ENCODE measurements at regions not wholly inside any gene's neighbourhood (a gene's known extent, or its start where the extent isn't known, plus 50 kb on each side); places are given as distances from the start of the nearest gene placed in this dataset.
"Not testable (repeated sequence)": the region's sequence is repeated elsewhere in the genome, so short reads cannot be mapped to it uniquely, and the experiment has no call there.

DNA sequence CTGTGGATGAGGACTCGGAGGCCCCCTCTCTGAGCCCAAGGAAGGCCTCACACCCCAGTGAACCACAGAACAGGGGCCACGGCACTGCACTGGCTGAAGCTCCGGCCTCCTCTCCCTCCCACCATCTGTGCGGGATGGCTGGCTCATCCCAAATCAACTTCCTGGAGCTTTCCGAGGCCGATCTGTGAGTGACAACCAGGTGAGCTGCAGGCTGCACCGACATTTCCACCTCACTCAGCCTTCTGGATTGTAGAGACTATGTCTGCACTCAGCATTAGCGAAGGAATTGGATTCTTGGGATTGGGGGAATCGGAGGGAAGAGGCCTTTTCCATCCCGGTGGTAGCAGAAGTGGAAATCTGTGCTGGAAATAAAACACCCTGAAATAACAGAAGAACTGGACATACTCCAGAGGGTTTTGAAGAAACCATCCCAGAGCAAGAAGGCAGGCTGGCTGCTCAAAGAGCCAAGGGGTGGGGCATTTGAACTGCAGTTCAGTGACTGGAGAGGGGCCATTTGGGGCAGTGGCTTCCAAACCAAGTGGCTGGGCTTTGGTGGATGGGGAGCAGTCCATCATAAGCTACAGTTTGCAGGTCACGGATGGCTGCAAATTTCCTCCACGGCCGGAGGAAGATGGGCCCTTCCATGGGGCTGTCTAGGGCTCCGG, 118.5 kb downstream of the NPIPB11 start:
- peak overlapping the region; percentile 64 to 93 (median 82) for H3K27ac ChIP-seq
- H3K36me3 ChIP-seq; H3K27me3 ChIP-seq; H3K4me3 ChIP-seq (replicated peaks in 1 of 3); intact Hi-C loops (cut with DNase I); H3K9me3 ChIP-seq: not testable (repeated sequence)
- H3K4me1 ChIP-seq: peaks cover 36 to 56% of the 10 kb centered on the region in 2 donors
- peak in 1 of 2 donors; percentile 19 for TF ChIP-seq POLR2A (IDR thresholded peaks at IDR 0.05)
- 36 to 40% methylated on average over 5 to 10 of the region's 14 CpGs for WGBS, 2 donors
- peak; percentile 77 for DNase-seq

DNA sequence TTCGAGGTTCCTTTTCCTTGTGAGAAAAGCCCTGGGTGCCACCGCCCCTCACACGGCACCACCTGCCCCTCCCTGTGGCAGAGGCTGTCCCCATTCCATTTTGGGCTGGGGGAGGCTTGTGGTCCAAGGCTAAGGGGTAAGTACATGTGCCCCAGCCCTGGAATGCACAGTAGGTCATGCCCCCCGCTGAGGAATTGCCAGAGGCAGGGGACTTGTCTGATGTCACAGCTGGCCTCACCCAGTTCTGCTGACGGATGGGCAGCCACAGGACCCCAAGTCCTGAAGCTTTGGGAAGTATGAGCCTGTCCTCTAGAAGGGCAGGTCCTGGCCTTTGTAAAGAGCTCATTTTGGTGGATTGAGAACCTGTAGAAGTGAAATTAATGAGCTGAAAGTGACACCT, 119.3 kb downstream of the NPIPB11 start:
- H3K36me3 ChIP-seq; intact Hi-C loops (cut with DNase I); H3K4me3 ChIP-seq (replicated peaks in 1 of 3); H3K9me3 ChIP-seq; DNase-seq; H3K27me3 ChIP-seq: not testable (repeated sequence)
- H3K4me1 ChIP-seq: peaks cover 32 to 53% of the 10 kb centered on the region in 2 donors
- H3K27ac ChIP-seq: peak overlapping the region in 2 of 3 donors; percentile 82 to 93
- 83% methylated on average over 1 of the region's 5 CpGs; no CpG with 5 or more reads in 1 of the 2 donors for WGBS, 2 donors

DNA sequence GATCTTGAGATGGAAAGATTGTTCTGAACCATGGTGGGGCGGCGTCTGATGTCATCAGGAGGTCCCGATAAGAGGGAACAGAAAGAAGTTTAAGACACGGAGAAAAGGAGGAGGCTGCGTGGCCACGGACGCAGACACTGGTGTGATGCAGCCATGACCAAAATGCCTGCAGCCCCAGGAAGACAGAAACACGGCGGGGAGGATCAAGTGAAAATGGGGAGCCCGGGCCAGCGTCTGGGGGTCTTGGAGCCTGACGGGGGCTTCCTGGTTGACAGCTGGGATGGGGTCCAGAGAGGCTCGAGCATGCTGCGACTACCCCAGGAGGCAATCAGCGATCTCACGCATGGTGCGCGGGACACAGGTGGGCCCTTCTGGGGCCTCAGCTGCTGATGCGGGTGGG, 119.7 kb downstream of the NPIPB11 start:
- H3K27me3 ChIP-seq; H3K27ac ChIP-seq; H3K9me3 ChIP-seq; H3K4me3 ChIP-seq (replicated peaks in 1 of 3); intact Hi-C loops (cut with DNase I); H3K36me3 ChIP-seq; DNase-seq: not testable (repeated sequence)
- H3K4me1 ChIP-seq: peaks cover 30 to 51% of the 10 kb centered on the region in 2 donors
- WGBS, 2 donors: 88 to 94% methylated on average over 17 to 18 of the region's 19 CpGs

DNA sequence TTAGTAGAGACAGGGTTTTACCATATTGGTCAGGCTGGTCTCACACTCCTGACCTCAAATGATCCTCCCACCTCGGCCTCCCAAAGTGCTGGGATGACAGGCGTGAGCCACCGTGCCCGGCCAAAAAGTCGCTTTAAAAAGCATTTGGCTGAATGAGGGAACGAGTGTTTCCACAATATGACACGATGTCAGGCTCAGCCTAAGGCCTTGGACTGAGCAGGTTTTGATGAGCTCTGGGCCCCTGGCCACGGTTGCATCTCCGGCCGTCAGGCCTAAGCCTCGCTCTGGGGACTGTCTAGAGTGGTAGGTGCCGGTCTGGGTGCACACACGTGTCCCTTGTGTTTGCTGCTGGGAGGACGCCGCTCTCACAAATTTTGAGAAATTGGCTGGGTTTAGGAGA, 120.3 kb downstream of the NPIPB11 start:
- H3K9me3 ChIP-seq; DNase-seq; H3K36me3 ChIP-seq; H3K27me3 ChIP-seq; H3K27ac ChIP-seq; intact Hi-C loops (cut with DNase I); H3K4me3 ChIP-seq (replicated peaks in 1 of 3): not testable (repeated sequence)
- peaks cover 24 to 45% of the 10 kb centered on the region in 2 donors for H3K4me1 ChIP-seq
- 87 to 94% methylated on average over 15 of the region's 15 CpGs for WGBS, 2 donors

DNA sequence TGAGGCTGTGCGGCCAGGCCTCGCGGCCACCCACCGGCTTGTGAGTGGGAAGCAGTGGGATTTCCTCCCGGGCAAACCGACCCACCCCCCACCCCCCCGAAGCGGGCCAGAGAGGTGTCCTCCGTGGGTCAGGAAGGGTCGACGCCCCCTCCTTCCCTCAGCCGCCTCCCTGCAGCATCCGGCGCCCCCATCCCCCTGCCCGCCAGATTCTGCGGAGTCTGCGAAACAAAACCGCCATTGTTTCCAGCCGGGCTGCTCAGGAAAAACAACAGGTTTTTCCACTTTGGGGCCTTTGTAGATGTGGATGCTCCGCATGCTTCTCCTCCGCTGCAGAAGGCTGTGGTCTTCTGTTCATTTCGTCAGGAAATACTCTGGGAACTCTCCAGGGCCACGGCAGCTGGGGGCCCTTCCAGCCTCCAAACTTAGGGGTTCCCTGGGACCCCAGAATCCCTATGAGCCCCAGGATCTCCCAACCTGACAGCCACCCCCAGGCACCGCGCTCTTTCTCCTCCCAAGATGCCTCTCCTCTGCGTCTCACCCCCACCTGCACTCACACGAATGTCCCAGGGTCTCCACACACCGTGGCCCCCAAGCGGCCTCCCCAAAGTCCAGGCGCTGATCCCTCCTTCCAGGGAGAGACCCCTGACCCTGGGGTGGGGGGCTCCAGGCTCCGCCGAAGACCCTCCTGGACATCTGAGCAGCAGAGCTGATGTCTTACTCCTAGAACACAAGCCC, 121.2 kb downstream of the NPIPB11 start:
- H3K36me3 ChIP-seq; H3K27me3 ChIP-seq; H3K4me3 ChIP-seq (replicated peaks in 1 of 3); intact Hi-C loops (cut with DNase I); H3K9me3 ChIP-seq: not testable (repeated sequence)
- H3K4me1 ChIP-seq: peaks cover 16 to 39% of the 10 kb centered on the region in 2 donors
- DNase-seq: peak; percentile 42 to 47
- peak overlapping the region in 1 of 3 donors; percentile 46 for H3K27ac ChIP-seq
- WGBS, 2 donors: 45 to 56% methylated on average over 14 to 20 of the region's 32 CpGs

DNA sequence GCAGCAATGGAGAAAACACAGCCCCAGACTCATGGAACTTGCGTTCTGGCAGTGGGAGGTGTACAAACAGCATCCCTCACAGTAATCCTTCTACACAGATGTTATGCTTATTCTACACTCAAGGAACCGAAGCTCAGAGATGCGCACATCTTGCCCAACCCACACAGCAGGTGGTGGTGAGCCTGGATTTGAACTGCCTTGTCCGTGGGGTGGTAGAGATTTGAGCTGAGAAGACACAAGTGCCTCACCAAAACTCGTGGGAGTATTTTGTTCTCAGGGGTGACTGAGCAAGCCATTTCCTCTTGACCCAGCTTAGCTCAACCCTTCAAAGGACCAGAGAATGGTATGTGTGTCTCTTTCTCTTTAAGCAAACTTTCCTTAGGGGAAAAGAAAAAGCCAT, 121.8 kb downstream of the NPIPB11 start:
- WGBS, 2 donors: 61 to 67% methylated on average over 5 of the region's 5 CpGs
- peaks cover 13 to 34% of the 10 kb centered on the region in 2 donors for H3K4me1 ChIP-seq
- H3K27me3 ChIP-seq; H3K36me3 ChIP-seq; intact Hi-C loops (cut with DNase I); DNase-seq; H3K4me3 ChIP-seq (replicated peaks in 1 of 3); H3K9me3 ChIP-seq: not testable (repeated sequence)
- H3K27ac ChIP-seq: peak overlapping the region in 1 of 3 donors; percentile 46

DNA sequence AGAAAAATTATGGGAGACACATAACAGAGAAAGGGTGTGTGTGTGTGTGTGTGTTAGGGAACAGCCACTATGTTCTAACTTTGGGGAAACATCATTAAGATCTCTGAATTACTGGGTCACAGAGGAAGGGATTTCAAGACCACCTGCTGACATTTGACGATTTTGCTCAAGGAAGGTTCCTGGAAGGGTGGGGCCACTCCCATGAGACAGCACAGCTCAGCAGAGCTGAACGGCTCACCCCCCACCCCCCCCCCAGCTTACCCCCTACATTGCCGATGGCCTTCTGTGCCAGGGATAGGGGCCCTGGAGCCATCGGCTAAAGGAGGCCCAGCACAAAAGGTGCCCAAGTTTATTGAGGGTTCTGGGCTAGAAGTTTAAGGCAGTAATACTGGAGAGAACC, 122.4 kb downstream of the NPIPB11 start:
- H3K36me3 ChIP-seq; H3K9me3 ChIP-seq; H3K27me3 ChIP-seq; intact Hi-C loops (cut with DNase I); H3K4me3 ChIP-seq (replicated peaks in 1 of 3); DNase-seq: not testable (repeated sequence)
- WGBS, 2 donors: 52 to 55% methylated on average over 3 to 4 of the region's 4 CpGs
- H3K4me1 ChIP-seq: peaks cover 8 to 28% of the 10 kb centered on the region in 2 donors
- peak overlapping the region in 1 of 3 donors; percentile 46 for H3K27ac ChIP-seq

DNA sequence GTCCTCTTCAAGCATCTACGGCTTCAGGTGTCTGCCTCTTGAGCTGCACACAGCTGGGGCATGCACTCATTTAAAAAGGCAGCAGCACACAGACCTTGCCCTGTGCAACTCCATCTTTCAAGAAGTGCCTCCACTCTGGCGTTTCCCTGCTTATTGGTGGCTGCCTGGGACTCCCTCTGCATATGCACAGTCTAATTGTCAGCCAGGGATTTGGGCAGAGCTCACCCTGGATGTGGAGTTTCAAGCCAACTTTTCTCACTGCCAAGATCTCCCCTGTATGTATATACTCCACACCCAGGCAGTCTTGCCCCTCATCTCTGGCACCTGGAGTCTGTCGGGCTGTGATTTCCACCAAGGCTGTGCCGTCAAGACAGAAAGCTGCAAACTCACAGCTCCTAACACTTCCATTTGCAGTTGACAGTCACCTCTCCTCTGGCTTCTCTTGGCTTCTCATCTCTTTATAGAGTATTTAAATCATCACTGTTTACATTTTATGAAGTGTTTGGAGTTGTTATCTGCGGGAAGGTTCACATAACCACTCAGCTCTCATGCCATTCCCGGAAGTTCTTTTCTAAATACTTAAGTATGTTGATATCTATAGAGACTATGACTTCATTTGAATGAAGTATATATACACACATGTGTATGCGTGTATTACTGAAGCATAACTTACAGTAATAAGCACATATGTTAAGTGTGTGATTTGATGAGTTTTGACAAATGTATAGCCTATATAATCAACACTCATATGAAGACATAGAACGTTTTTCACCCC, 128.2 kb downstream of the NPIPB11 start:
- H3K4me3 ChIP-seq (replicated peaks in 1 of 3); H3K36me3 ChIP-seq; H3K27ac ChIP-seq; intact Hi-C loops (cut with DNase I); H3K4me1 ChIP-seq; DNase-seq; H3K9me3 ChIP-seq; H3K27me3 ChIP-seq: not testable (repeated sequence)
- WGBS, 2 donors: 62 to 81% methylated on average over 5 of the region's 8 CpGs

DNA sequence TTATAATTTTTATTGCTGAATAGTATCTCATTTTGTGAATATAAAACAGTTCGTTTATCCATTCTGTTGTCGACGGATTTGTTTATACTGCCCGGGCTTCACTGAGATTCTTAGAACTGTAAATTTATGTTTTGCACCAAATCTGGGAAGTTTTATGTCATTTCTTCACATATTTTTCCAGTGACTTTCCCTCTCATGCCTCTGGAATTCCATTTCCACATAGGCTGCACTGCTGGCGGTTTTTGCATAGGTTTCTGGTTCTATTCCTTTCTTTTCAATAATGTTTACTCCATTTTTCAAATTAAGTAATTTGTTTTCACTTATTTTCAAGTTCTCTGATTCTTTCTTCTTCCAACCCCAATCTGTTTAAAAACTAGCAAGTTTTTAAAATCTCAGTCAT, 130.1 kb downstream of the NPIPB11 start:
- H3K36me3 ChIP-seq; intact Hi-C loops (cut with DNase I); H3K27ac ChIP-seq; H3K4me1 ChIP-seq; H3K9me3 ChIP-seq; H3K4me3 ChIP-seq (replicated peaks in 1 of 3); H3K27me3 ChIP-seq; DNase-seq: not testable (repeated sequence)
- 88 to 90% methylated on average over 5 of the region's 5 CpGs for WGBS, 2 donors

DNA sequence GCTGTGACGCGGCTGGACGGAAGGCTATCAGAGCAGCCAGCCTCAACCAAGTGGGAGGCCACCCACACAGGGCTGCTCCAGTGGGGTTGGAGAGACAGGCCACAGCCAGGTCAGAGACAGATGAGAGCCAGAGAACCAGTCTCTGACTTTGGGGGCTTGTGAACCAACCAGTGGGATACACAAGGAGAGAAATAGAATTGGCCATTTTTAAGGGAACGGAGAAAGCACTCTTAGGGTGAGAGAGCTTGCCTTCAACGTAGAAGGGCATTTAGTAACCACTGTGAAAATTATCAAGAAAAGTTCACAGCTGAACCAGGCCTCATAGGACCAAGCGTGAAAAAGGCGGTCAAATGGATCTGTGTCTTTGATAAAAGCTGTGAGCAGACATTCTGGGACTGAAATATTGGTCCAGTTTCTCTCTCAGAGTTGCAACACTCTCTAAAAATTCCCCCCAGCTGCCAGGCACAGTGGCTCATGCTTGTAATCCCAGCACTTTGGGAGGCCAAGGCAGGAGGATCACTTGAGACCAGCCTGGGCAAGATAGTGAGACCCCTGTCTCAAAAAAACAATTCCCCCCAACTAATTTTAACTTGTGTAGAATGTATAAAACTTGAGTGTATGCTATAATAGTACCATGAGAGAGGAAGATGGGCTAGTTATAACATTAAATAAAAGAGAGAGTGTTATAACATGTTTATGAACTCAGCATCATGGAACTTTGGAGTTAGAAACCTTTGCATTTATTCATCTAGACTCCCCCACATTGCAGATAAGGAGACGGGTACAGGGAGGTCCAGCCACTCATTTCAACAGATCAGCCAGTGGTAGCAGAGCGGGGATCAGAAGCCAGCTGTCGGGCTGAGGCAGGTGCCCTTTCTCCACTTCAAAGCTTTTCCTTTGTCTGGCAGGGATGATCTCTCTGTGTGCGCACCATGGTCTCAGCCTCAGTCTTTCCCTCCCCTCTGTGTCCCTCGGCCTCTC, 132.2 kb downstream of the NPIPB11 start:
- 86 to 89% methylated on average over 12 of the region's 12 CpGs for WGBS, 2 donors
- intact Hi-C loops (cut with DNase I); H3K36me3 ChIP-seq; H3K27ac ChIP-seq; H3K4me1 ChIP-seq; H3K9me3 ChIP-seq; DNase-seq; H3K4me3 ChIP-seq (replicated peaks in 1 of 3); H3K27me3 ChIP-seq: not testable (repeated sequence)

DNA sequence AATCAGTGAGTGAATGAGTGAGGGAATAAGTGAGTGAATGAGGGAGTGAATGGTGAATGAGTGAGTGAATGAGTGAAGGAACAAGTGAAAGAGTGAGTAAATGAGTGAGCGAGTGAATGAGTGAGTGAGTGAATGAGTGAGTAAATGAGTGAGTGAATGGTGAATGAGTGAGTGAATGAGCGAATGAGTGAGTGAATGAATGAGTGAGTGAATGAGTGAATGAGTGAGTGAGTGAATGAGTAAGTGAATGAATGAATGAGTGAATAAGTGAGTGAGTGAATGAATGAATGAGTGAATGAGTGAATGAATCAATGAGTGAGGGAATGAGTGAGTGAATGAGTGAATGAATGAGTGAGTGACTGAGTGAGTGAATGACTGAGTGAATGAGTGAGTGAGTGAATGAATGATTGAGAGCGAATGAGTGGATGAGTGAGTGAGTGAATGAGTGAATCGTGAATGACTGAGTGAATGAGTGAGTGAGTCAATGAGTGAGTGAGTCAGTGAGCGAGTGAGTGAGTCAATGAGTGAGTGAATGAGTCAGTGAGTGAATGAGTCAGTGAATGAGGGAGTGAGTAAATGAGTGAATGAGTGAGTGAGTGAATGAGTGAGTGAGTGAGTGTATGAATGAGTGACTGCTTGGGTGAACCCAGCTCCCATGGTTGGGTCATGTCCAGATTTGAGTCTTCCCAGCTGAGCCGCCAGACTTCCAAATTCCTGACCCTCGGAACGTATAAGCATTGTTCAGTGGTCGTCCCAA, 133.0 kb downstream of the NPIPB11 start:
- intact Hi-C loops (cut with DNase I); H3K4me1 ChIP-seq; H3K27me3 ChIP-seq; H3K4me3 ChIP-seq (replicated peaks in 1 of 3); H3K27ac ChIP-seq; DNase-seq; H3K9me3 ChIP-seq; H3K36me3 ChIP-seq: not testable (repeated sequence)
- WGBS, 2 donors: 84 to 91% methylated on average over 9 of the region's 9 CpGs

All from thyroid gland (tissue), 4 donors.